GM21825 (cell line): ENCODE measurements at regions not wholly inside any gene's neighbourhood (a gene's known extent, or its start where the extent isn't known, plus 50 kb on each side); places are given as distances from the start of the nearest gene placed in this dataset.
"Not testable (repeated sequence)": the region's sequence is repeated elsewhere in the genome, so short reads cannot be mapped to it uniquely, and the experiment has no call there.

Experiments
- ATAC-seq: cut with Tn5 transposase; IDR thresholded peaks from one replicate; pipeline ENCODE4 v1.9.1; 2021; ENCODE audit warnings: mild to moderate bottlenecking, moderate library complexity; ENCODE audit not compliant: unreplicated experiment

DNA sequence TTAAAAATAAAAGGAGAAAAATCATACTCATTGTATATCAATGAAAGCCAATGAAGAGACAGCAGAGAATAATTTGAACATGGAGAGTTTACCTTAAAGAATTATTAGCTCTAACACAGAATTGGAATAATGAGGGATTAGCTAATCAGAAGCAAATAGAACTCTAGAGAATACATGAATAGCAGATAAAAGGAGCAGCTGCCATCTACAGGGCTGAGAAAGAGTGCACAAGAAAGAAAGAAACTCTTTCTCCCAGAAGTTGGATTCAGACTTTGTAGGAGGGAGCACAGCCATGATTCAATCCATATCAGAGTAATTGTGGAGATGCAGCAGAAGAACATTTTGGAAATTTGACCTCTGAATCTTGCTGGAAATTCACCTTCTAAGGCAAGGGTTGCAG lies 1171.2 kb downstream of the PLA2G4A start:
- no peak for ATAC-seq

DNA sequence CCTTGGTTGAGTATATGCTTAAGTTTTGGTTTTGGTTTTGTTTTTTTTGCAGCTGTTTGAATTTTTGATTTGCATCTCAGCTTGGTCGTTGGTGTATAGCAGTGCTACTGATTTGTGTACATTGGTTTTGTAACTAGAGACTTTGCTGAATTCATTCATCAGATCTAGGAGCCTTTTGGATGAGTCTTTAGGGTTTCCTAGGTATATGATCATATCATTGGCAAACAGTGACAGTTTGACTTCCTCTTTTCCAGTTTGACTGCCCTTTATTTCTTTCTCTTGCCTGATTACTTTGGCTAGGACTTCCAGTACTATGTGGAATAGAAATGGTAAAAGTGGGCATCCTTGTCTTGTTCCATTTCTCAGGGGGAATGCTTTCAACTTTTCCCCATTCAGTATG lies 1174.9 kb downstream of the PLA2G4A start:
- ATAC-seq: not testable (repeated sequence)

DNA sequence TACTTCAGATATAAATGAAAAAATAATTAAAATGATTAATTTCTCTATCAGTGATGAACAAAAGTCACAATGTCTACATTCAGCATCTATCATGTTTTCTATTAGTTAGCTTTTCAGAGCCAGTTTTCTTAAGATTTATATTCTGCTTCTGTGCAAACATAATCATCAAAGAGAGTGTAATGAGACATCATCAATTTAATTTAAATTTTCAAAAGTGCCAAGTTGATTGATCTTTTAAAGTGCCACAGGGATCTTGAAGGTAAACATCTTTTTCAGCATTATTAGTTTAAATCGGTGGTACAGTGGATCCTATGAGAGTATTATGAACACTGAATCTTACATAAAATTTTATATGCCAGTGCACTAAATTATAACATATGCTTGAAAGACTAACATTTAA lies 1176.1 kb downstream of the PLA2G4A start:
- no peak for ATAC-seq

DNA sequence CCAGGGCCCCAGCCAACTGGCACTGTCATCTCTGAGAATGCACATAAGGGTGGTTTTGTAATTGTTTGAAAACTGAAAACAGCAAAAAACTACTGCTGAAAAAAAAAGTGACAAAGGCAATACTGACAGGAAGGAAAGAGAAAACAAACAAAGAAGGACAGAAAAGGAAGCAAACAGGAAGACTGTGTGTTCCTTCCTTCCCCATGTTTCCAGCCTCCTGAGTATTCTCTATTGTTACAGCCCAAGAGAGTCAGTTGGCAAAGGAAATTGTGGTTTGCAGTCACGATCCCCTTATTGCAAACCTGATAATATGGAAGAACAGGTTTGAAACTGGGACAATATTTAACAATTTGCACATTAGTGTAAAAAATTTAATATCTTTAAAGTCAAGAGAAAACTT lies 1177.6 kb downstream of the PLA2G4A start:
- no peak for ATAC-seq

DNA sequence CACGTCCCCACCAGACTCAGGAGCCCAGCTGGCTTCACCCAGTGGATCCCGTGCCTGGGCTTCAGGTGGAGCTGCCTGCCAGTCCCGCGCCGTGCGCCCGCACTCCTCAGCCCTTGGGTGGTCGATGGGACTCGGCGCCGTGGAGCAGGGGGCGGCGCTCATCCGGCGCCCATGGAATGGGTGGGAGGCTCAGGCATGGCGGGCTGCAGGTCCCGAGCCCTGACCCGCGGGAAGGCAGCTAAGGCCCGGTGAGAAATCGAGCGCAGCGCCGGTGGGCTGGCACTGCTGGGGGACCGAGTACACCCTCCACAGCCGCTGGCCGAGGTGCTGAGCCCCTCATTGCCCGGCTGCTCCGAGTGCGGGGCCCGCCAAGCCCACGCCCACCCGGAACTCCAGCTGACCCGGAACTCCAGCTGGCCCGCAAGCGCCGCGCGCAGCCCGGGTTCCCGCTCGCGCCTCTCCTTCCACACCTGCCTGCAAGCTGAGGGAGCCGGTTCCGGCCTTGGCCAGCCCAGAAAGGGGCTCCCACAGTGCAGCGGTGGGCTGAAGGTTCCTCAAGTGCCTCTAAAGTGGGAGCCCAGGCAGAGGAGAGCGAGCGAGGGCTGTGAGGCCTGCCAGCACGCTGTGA lies 1184.6 kb downstream of the PLA2G4A start:
- ATAC-seq: not testable (repeated sequence)

DNA sequence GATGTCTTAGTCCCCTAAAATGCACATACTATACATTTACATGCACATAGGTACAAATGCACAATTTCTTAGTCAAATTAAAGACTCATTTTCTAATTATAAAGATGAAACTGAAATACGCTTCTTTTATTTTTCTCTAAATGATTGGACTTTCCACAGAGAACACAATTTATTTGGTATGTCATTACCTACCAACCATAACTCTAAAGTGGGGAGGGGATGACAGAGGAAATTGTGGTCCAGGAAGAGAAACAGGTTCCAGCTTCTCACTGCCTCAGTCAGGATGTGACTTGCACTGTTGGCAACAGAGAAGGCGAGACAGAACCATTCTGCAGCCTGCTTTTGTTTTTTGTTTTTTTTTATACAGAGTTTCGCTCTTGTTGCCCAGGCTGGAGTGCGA lies 1189.2 kb downstream of the PLA2G4A start:
- ATAC-seq: no peak

DNA sequence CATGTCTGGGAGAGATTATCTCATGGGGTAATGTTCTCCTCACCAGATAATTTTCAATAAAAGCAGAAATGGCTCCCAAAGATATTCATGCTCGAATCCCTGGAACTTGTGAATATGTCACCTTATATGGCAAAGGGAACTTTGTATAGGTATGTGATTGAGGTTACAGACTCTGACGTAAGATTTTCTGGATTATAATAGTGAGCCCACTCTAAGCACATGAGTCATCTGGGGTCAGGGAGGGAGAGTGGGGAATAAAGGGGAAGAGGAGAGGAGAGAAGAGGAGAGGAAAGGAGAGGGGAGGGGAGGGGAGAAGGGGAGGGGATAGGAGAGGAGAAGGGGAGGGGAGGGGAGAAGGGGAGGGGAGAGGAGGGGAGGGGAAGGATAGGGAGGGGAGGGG lies 1193.9 kb downstream of the PLA2G4A start:
- no peak for ATAC-seq

DNA sequence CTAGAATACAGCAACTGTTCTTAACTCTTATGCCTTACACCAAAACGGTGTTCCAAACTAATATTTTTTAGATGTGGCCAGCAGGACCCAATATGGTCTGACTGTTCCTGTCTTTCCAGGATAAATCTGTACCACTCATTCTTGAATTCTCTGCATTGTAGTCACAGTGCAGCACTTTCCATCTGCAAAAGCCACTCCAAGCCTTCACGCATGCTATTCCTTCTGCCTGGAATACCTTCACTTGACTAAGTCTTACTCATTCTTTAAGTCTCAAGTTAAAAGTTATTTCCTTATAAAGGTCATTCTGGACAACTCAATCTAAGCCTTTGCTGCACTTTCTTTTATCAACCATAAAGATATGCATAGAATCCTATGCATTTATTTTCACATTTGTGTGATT lies 1194.5 kb downstream of the PLA2G4A start:
- no peak for ATAC-seq

DNA sequence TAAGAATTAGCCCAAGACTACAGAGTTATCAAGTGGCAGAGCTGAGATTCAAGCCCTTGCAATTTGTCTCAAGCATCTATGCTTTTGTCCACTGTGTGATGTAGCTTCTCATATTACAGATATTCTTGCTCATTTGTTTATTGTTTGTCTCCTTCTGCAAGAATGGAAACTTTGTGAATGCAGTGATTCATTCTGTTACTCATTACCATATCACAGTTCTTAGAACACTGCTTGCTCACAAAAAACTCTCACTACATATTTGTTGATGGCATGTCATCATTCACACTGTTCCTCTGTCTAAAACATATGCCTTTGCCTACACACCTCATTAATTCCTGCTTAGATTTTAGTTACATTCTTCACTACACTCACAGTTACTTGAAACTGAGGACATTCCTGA lies 1198.9 kb downstream of the PLA2G4A start:
- ATAC-seq: no peak

DNA sequence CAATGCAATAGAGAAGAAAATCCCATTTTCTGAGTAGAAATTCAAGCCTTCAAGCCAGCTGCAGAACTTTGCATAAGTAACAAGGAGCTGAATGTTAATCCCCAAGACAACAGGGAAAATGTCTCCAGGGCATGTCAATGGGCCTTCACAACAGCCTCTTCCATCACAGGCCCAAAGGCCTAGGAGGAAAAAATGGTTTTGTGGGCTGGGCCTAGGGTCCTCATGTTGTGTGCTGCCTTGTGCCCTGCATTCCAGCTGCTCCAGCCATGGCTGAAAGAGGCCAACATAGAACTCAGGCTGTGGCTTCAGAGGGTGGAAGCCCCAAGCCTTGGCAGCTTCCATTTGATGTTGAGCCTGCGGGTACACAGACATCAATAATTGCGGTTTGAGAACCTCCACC lies 1208.8 kb downstream of the PLA2G4A start:
- ATAC-seq: not testable (repeated sequence)

DNA sequence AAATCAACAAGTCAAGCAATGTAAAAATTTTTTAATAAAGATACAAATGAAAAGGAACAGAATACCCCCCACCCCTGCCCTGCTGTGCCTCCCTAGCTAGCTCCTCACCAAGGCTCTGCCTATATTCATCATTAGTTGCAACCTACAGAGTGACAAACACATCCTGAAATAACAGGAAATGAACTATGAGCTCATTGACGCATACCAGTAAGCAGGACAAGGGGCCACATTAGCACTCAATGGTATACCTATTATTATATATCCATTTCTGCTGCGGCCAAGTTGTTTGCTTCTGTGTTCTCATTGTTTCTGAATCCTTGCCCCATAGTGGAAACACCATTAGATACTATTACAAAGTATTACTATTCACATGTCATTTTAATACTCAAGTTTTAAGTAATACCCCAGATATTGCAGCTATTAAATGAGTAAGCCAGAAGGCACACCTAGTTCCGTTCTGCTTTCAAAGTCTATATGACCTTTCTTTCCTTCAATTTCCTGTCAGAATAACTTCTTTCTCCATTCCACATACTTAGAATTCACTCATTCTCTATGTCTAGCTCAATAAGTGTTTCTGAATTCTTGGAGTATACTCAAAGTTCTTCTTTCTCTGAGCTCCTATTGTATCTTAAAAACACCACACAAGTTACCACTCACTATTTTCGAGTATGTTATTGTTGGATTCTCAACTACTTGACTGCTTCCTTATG lies 1214.9 kb downstream of the PLA2G4A start:
- no peak for ATAC-seq

DNA sequence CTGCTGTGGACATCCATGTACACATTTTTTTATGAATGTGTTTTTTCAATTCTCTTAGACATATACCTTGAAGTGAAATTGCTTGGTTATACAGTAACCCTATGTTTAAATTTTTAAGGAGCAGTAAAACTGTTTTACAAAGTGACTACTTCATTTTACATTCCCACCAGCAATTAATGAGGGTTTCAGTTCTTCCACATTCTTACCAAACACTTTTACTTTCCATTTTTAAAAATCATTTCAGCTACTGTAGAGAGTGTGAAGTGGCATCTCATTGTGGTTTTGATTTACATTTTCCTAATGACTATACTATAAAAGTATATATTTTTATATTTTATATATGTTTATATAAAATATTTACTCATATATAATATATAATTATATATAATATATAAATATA lies 1221.5 kb downstream of the PLA2G4A start:
- ATAC-seq: no peak

DNA sequence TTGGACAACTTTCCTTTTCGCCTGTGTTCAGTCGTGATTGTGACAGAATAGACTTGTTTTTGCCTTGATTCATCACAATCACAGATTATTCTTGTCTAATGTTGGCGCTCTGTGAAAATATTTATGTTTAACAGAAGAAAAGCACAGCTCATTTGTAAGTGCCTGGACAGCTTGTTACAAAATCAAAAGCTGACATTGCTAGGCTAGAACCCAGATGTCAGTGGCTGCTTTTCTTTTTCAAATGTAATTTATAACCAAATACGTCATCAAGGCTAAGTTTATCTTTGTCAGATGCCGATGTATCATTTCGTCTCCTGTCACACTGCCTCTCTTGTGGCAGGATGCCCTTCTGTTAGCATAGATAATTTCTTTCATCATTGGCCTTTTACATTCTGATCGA lies 1227.3 kb downstream of the PLA2G4A start:
- no peak for ATAC-seq

DNA sequence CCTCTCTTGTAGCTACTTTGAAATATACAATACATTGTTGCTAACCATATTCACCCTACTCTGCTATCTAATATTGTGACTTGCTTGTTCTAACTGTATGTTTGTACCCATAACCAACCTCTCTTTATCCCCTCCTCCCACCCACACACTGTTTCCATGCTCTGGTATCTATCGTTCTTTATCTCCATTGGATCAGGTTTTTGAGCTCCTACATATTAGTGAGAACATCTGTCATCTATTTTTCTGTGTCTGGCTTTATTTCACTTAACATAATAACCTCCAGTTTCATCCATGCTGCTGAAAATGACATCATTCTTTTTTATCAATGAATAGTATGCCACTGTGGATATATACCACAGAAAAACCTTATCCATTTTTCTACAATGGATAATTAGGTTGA lies 1230.1 kb downstream of the PLA2G4A start:
- ATAC-seq: no peak

DNA sequence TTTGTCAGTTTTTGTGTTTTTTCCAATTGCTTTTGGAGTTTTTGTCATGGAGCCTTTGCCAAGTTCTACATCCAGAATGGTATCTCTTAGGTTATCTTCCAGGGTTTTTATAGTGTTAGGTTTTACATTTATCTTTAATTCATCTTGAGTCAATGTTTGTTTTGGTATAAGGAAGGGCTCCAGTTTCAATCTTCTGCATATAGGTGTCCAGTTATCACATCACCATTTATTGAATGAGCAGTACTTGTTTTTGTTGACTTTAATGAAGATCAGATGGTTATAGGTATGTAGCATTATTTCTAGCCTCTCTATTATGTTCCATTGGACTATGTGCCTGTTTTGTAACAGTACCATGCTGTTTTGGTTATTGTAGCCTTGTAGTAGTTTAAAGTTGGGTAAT lies 1233.1 kb downstream of the PLA2G4A start:
- ATAC-seq: no peak

DNA sequence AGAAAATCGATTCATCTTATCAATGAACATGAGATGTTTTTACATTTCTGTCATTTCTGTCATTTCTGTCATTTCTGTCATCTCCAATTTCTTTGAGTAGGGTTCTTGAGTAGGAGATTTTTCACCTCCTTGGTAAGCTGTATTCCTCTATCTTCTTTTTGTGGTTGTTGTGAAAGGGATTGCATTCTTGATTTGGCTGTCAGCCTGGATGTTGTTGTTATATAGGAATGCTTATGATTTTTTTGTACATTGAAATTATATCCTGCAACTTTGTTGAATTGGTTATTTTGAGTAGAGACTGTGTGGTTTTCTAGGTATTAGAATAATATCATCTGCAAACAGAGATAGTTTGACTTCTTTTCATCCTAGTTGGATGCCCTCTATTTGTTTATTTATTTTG lies 1233.7 kb downstream of the PLA2G4A start:
- ATAC-seq: no peak

DNA sequence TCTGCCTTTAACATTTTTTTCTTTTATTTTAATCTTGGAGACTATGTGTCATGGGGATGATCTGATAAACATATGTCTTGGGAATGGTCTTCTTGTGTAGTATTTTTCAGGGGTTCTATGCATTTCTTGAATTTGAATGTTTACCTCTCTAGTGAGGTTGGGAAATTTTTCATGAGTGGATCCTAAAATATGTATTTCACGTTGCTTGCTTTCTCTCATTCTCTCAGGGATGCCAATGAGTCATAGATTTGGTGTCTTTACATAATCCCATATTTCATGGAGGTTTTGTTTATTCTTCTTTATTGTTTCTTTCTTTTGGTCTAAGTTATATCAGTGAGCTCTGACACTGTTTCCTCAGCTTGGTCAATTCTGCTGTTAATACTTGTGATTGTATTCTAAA lies 1237.2 kb downstream of the PLA2G4A start:
- no peak for ATAC-seq

DNA sequence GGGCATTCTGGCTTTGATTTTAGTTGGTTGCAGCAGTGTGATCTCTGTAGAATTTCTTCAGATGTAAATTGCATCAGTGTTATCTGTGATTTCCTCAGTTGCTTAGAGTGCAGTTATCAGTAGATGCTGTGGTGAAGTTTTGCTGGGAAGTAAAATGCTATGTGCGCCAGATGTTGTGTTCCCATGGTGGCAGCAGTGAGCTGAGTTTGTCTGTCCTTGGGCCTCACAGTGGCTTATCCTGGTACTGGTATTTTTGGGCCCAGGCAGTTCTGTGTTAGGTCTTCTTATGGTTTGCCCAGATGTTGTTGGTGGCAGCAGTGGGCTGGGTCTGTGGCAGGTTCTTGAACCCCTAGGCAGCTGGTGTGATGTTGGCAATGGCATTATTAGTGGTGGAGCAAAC lies 1242.1 kb downstream of the PLA2G4A start:
- no peak for ATAC-seq

DNA sequence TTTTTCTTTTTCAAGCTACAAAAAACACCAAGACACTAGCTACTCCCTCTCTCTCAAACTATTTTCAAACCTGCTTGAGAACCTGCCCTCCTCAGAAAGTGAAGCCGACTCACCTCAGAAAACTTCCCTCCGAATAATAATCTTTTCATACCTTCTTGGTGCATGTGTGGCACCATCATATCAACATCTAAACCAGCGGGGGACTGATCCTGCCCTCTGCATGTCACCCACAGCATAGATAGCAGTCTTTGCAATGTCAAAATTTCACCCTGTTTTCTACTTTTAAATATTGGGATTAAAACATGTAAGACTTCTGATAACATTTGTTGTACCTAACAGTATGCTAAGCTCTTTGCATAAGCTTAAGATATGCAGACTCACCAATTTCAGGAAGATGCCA lies 1260.3 kb downstream of the PLA2G4A start:
- ATAC-seq: no peak

DNA sequence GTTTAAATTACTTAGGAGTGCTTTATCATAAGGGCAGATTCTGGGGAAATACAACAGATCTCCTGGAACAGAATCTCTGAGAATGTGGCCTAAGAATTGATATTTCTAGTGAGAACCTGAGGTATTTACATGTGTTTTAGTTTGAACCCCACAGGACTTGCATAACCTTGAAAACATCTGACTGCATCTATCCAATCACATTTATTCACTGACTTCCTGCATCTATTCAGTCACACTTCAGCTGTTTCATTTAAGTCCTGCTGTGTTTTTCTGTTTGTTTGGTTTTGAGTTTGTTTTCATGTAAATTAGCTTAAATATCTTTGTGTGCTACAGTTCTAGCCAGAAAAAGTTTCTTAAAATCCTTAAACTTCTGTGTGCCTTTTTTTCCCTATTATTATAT lies 1260.7 kb downstream of the PLA2G4A start:
- ATAC-seq: no peak

DNA sequence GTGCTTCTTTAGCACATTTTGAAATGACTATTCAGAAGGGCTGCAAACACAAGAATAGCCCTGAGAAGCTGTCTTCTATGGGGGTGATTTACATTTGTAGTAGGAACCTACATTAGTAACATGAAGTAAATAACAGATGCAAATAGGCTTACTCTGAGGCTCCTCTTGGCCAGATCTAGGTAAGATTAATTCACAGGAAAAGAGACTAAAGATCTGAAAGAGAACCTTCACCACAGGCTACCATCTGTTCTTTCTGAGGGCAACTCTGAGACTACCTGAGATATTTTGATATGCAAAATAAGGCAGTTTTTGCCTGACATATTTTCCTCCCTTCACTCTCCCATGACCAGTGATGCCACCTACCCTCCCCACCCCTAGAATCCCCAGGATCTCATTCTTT lies 1267.8 kb downstream of the PLA2G4A start:
- ATAC-seq: no peak

DNA sequence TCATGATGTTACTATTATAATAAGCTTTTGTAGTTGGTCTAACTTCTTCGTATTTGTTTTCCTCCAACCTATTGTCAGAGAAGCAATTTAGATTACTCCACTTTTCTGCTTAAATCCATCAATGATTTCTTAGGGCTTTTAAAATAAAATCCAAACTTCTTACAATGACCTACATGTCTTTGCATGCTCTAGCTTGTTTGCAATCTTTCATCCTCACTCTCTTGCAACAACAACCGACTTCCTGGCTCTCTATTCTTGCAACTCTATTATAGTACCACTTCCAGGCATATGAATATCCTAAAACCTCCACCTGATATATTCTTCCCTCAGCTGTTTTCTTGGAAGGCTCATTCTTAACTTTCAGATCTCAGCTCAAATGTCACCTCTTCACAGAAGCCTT lies 1288.7 kb downstream of the PLA2G4A start:
- ATAC-seq: no peak

DNA sequence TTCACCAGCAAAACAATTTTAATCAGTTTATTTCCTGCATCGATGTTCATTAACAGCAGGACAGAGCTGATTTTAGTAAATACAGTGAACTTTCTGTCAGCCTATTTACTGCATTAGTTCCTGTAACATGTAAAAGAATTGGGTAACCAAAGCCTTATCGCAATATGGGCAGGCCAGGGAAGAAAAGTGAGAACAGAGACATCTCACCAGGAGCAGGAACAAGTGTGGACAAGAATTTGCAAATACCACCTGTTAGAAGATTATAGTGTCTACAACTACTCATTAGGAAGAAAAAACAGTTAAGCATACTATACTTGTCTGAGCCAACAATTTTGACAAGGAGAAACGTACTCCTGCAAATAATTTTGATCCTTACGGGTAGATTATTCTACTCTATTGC lies 1293.9 kb downstream of the PLA2G4A start:
- ATAC-seq: no peak
